ENCODE measurements at regions not wholly inside any gene's neighbourhood (a gene's known extent, or its start where the extent isn't known, plus 50 kb on each side); places are given as distances from the start of the nearest gene placed in this dataset.
"Not testable (repeated sequence)": the region's sequence is repeated elsewhere in the genome, so short reads cannot be mapped to it uniquely, and the experiment has no call there.

- DNase-seq (ENCODE audit: low spot score): no peak
Measured at GRCh38 chr5:2840372-2840915, 89.0 kb upstream of the IRX2 start.

- no peak for DNase-seq (ENCODE audit: low spot score)
Measured at GRCh38 chr5:2836133-2836532, 84.7 kb upstream of the IRX2 start.

GRCh38 chr5:2833556-2833955, 82.1 kb upstream of the IRX2 start:
- no peak for DNase-seq (ENCODE audit: low spot score)

GRCh38 chr5:2832394-2832793, 80.9 kb upstream of the IRX2 start:
- no peak for DNase-seq (ENCODE audit: low spot score)

- DNase-seq (ENCODE audit: low spot score): no peak
Measured at GRCh38 chr5:2829239-2829638, 77.8 kb upstream of the IRX2 start.

- DNase-seq (ENCODE audit: low spot score): no peak
Measured at GRCh38 chr5:2818936-2819335, 67.5 kb upstream of the IRX2 start.

- no peak for DNase-seq (ENCODE audit: low spot score)
Measured at GRCh38 chr5:2817031-2817603, 65.6 kb upstream of the IRX2 start.

GRCh38 chr5:2813678-2814077, 62.2 kb upstream of the IRX2 start:
- DNase-seq (ENCODE audit: low spot score): no peak

- DNase-seq (ENCODE audit: low spot score): no peak
Measured at GRCh38 chr5:2810644-2811043, 59.2 kb upstream of the IRX2 start.

GRCh38 chr5:2807244-2807643, 55.8 kb upstream of the IRX2 start:
- DNase-seq (ENCODE audit: low spot score): not testable (repeated sequence)

- no peak for DNase-seq (ENCODE audit: low spot score)
Measured at GRCh38 chr5:2806176-2806575, 54.7 kb upstream of the IRX2 start.

GRCh38 chr5:2805080-2805479, 53.6 kb upstream of the IRX2 start:
- no peak for DNase-seq (ENCODE audit: low spot score)

GRCh38 chr5:2803751-2804150, 52.3 kb upstream of the IRX2 start:
- no peak for DNase-seq (ENCODE audit: low spot score)

GRCh38 chr5:2802693-2803365, 51.4 kb upstream of the IRX2 start:
- DNase-seq (ENCODE audit: low spot score): no peak

- DNase-seq (ENCODE audit: low spot score): no peak
Measured at GRCh38 chr5:2801577-2802525, 50.4 kb upstream of the IRX2 start.
